Naive B cell (primary cell): ENCODE measurements at regions not wholly inside any gene's neighbourhood (a gene's known extent, or its start where the extent isn't known, plus 50 kb on each side); places are given as distances from the start of the nearest gene placed in this dataset.

Experiments used
- ATAC-seq, 2 donors: fragments of 150-1000 bp; cut with Tn5 transposase; 2 replicates each; pipeline ENCODE4 v1.10.0; 2021; ENCODE audit warnings: low read depth in 2 of 2, mild to moderate bottlenecking in 2 of 2, moderate library complexity in 2 of 2
- DNase-seq: peaks from one replicate; pipeline ENCODE4 v3.0.0; 2022
- H3K27ac Mint-ChIP-seq, 6 donors: one replicate each; pipeline ENCODE4 v1.8.0; 2020 to 2022; ENCODE audit warnings: mild to moderate bottlenecking in 6 of 6, mixed read lengths in 6 of 6, moderate library complexity in 5 of 6, inconsistent platforms in 2 of 6
- H3K27me3 Mint-ChIP-seq, 3 donors: one replicate each; pipeline ENCODE4 v1.8.0; 2021 to 2022; ENCODE audit warnings: mixed read lengths in 3 of 3, mild to moderate bottlenecking in 1 of 3
- H3K36me3 Mint-ChIP-seq, 2 donors: one replicate each; pipeline ENCODE4 v1.8.0; 2020 to 2022; ENCODE audit warnings: mixed read lengths in 2 of 2, inconsistent platforms in 1 of 2, mild to moderate bottlenecking in 1 of 2
- H3K4me1 Mint-ChIP-seq, 3 donors: one replicate each; pipeline ENCODE4 v1.8.0; 2020 to 2022; ENCODE audit warnings: mixed read lengths in 3 of 3, inconsistent platforms in 1 of 3, mild to moderate bottlenecking in 1 of 3, moderate library complexity in 1 of 3
- H3K4me3 Mint-ChIP-seq, 8 donors: one replicate each; pipeline ENCODE4 v1.8.0; 2020 to 2022; ENCODE audit warnings: mild to moderate bottlenecking in 8 of 8, mixed read lengths in 8 of 8, moderate library complexity in 8 of 8, inconsistent platforms in 2 of 8
- H3K9me3 Mint-ChIP-seq, 7 donors: one replicate each; pipeline ENCODE4 v1.8.0; 2020 to 2022; ENCODE audit warnings: mixed read lengths in 7 of 7, mild to moderate bottlenecking in 5 of 7, inconsistent platforms in 2 of 7, moderate library complexity in 1 of 7

DNA sequence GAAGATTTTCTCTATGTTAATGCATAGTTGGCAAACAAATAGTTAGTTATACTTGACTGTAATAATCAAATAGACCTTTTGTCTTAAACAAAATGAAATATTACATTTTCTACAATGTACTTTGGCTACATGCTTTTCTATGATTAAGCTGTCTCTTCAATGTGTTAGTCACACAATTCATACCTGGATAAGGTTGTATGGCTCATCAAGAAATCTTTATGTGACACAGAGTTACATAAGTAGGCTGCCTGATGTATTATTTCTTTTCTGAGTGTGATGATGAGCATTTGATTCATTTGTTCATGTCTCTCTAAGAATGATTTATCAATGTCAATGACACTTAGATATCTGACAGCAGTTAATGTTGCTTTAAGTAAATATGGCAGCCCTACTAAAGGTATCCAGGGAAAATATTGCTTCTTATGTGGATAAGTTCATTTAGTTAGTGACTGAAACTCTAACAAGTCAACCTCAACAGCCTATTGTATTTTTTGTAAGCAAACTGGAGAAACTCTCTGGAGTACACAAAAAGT is 157.4 kb upstream of the SOX2 start:
- H3K27ac Mint-ChIP-seq, result no peak overlapping the region
- DNase-seq, result no peak
- H3K36me3 Mint-ChIP-seq, result no peaks in the 10 kb centered on the region
- no peak for ATAC-seq
- peaks cover 0 to 2% (median 0%) of the 10 kb centered on the region in 7 donors for H3K9me3 Mint-ChIP-seq
- H3K4me1 Mint-ChIP-seq, result no peaks in the 10 kb centered on the region
- H3K4me3 Mint-ChIP-seq, result no peak overlapping the region
- H3K27me3 Mint-ChIP-seq, result no peaks in the 10 kb centered on the region

DNA sequence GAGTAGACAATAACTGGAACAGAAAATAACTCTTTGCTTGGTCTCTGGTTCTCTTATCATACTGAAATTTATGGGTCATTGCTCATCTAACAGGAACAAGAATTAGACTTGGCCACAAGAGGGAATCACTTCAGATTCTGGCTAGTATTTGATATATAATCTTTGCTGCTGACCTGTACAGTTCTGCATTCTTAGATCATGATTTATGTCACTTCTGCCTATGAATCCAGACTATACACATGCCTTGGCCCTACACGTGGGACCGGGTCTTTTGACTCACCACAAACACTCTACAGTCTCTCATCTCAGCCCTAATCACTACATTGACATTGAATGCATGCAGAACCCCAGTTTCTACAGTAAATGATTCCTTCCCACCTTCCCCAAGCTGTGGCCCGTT is 162.5 kb upstream of the SOX2 start:
- no peaks in the 10 kb centered on the region for H3K4me1 Mint-ChIP-seq
- DNase-seq (no peak), ATAC-seq (no peak)
- H3K27ac Mint-ChIP-seq, result no peak overlapping the region
- H3K4me3 Mint-ChIP-seq, result no peak overlapping the region
- H3K36me3 Mint-ChIP-seq, result no peaks in the 10 kb centered on the region
- no peaks in the 10 kb centered on the region for H3K27me3 Mint-ChIP-seq
- H3K9me3 Mint-ChIP-seq, result peaks cover 0 to 12% (median 6%) of the 10 kb centered on the region in 7 donors

DNA sequence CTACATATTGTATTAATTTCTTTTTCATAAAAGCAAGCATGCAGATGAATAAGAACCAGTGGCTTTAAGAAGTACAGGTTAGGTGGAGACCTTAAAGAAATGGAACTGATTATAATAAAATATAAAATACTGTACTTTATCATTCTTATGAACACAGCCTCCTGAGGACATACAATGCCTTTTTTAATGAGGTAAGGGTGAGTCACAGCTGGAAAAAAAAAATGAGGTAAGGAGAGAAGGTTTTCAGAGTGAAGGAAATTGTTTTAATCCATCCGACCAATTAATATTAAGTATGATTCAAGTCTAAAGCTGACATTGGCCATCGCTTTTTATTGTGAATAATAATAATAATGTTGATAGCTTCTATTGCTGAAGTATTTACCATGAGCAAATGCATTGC is 170.3 kb upstream of the SOX2 start:
- ATAC-seq, result no peak
- Mint-ChIP-seq H3K27ac (no peak overlapping the region), H3K9me3 (peaks cover 0 to 6% (median 0%) of the 10 kb centered on the region in 7 donors), H3K27me3 (no peaks in the 10 kb centered on the region), H3K4me1 (no peaks in the 10 kb centered on the region), H3K4me3 (no peak overlapping the region), H3K36me3 (peaks cover 0 to 5% of the 10 kb centered on the region in 2 donors)
- DNase-seq, result no peak

DNA sequence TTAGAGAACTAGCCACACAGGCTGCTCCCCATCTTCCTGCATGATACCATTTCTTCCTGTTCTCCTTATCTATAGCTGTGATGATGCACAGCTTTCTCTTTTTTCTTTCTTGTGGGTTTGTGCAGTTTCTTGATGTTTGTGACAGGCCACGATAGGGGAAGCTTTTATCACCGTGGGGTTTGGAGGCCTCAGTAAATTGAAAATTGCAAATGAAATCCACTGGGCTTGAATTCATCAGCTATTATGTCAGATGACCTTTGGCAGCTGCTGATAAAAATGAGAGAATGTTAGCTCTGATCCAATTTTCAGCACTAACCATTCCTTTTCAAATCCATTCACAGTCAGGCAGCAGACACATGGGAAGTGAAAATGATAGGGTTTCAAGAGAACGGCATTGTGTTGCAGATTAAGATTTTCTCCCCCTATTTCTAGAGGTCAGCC is 176.9 kb upstream of the SOX2 start:
- ATAC-seq, result no peak
- DNase-seq, result no peak
- Mint-ChIP-seq H3K27me3 (no peaks in the 10 kb centered on the region), H3K27ac (no peak overlapping the region), H3K9me3 (peaks cover 0 to 5% (median 0%) of the 10 kb centered on the region in 7 donors), H3K36me3 (peaks cover 0 to 5% of the 10 kb centered on the region in 2 donors), H3K4me1 (no peaks in the 10 kb centered on the region), H3K4me3 (no peak overlapping the region)

GRCh38 chr3:181533811-181534210 is 177.9 kb upstream of the SOX2 start:
- Mint-ChIP-seq H3K9me3 (peaks cover 0 to 5% (median 0%) of the 10 kb centered on the region in 7 donors), H3K4me1 (no peaks in the 10 kb centered on the region), H3K27ac (no peak overlapping the region), H3K4me3 (no peak overlapping the region), H3K36me3 (peaks cover 0 to 5% of the 10 kb centered on the region in 2 donors), H3K27me3 (no peaks in the 10 kb centered on the region)
- DNase-seq, result no peak
- ATAC-seq, result no peak

GRCh38 chr3:181530584-181530983 is 181.1 kb upstream of the SOX2 start:
- Mint-ChIP-seq H3K27me3 (no peaks in the 10 kb centered on the region), H3K4me3 (no peak overlapping the region), H3K27ac (no peak overlapping the region), H3K36me3 (no peaks in the 10 kb centered on the region), H3K9me3 (peaks cover 0 to 23% (median 3%) of the 10 kb centered on the region in 7 donors), H3K4me1 (no peaks in the 10 kb centered on the region)
- ATAC-seq (no peak), DNase-seq (no peak)

DNA sequence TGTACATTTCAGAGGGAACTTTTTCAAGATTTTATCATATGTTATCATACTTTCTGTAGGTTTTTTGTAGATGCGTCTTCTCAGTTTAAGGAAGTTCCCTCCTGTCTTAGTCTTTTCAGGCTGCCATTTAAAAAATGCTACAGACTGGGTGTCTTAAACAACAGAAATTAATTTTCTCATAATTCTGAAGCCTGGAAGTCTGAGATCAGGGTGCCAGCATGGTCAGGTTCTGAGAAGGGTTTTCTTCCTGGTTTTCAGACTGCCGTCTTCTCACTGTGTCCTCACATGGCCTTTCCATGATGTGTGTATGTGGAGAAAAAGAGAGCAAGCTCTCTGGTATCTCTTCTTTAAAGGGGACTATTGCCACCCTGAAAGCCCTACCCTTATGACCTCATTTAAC is 189.9 kb upstream of the SOX2 start:
- H3K27me3 Mint-ChIP-seq, result no peaks in the 10 kb centered on the region
- DNase-seq, result no peak
- H3K36me3 Mint-ChIP-seq, result no peaks in the 10 kb centered on the region
- no peak overlapping the region for H3K4me3 Mint-ChIP-seq
- no peaks in the 10 kb centered on the region for H3K4me1 Mint-ChIP-seq
- H3K9me3 Mint-ChIP-seq, result peaks cover 9 to 54% (median 16%) of the 10 kb centered on the region in 7 donors
- H3K27ac Mint-ChIP-seq, result no peak overlapping the region
- ATAC-seq, result no peak

- peaks cover 2 to 25% (median 9%) of the 10 kb centered on the region in 7 donors for H3K9me3 Mint-ChIP-seq
- H3K4me3 Mint-ChIP-seq, result no peak overlapping the region
- no peak for ATAC-seq
- no peak for DNase-seq
- no peaks in the 10 kb centered on the region for H3K27me3 Mint-ChIP-seq
- no peaks in the 10 kb centered on the region for H3K4me1 Mint-ChIP-seq
- no peak overlapping the region for H3K27ac Mint-ChIP-seq
- H3K36me3 Mint-ChIP-seq, result no peaks in the 10 kb centered on the region
These were observed 193.5 kb upstream of the SOX2 start for GRCh38 chr3:181518222-181518621.

DNA sequence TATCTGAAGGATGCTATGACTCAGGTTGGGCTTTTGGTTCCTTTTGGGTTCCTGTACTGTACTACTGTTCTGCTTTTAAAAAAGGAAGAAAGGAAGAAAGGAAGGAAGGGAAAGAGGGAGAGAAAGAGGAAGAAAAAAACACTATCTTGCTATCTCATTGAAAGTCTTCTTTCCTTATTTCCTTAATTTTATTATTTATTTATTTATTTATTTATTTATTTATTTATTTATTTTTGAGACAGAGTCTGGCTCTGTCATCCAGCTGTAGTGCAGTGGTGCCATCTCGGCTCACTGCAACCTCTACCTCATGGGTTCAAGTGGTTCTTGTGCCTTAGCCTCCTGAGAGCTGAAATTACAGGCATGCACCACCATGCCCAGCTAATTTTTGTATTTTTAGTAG is 198.9 kb upstream of the SOX2 start:
- H3K4me1 Mint-ChIP-seq, result no peaks in the 10 kb centered on the region
- no peak overlapping the region for H3K4me3 Mint-ChIP-seq
- no peaks in the 10 kb centered on the region for H3K36me3 Mint-ChIP-seq
- no peak for ATAC-seq
- H3K27me3 Mint-ChIP-seq, result no peaks in the 10 kb centered on the region
- H3K27ac Mint-ChIP-seq, result no peak overlapping the region
- no peak for DNase-seq
- H3K9me3 Mint-ChIP-seq, result peaks cover 10 to 40% (median 23%) of the 10 kb centered on the region in 7 donors

DNA sequence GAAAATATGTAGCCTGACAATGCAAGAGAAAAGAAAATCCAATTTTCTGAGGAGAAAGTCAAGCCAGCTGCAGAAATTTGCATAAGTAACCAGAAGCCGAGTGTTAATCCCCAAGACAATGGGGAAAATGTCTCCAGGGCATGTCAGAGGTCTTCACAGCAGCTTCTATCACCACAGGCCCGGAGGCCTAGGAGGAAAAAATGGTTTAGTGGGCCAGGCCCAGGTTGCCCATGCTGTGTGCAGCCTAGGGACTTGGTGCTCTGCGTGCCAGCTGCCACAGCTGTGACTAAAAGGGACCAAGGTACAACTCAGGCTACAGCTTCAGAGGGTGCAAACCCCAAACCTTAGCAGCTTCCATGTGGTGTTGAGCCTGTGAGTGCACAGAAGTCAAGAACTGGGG is 201.2 kb upstream of the SOX2 start:
- Mint-ChIP-seq H3K27me3 (no peaks in the 10 kb centered on the region), H3K4me3 (no peak overlapping the region), H3K36me3 (no peaks in the 10 kb centered on the region), H3K27ac (no peak overlapping the region), H3K4me1 (no peaks in the 10 kb centered on the region), H3K9me3 (peaks cover 10 to 40% (median 23%) of the 10 kb centered on the region in 7 donors)
- DNase-seq (no peak), ATAC-seq (no peak)

- Mint-ChIP-seq H3K9me3 (peaks cover 0 to 6% (median 0%) of the 10 kb centered on the region in 7 donors), H3K36me3 (no peaks in the 10 kb centered on the region), H3K27ac (no peak overlapping the region), H3K27me3 (no peaks in the 10 kb centered on the region), H3K4me1 (no peaks in the 10 kb centered on the region), H3K4me3 (no peak overlapping the region)
- DNase-seq, result no peak
- no peak for ATAC-seq
These were observed 214.4 kb upstream of the SOX2 start for GRCh38 chr3:181497358-181497757.

- no peaks in the 10 kb centered on the region for H3K27me3 Mint-ChIP-seq
- no peaks in the 10 kb centered on the region for H3K36me3 Mint-ChIP-seq
- no peaks in the 10 kb centered on the region for H3K4me1 Mint-ChIP-seq
- no peak overlapping the region for H3K27ac Mint-ChIP-seq
- H3K4me3 Mint-ChIP-seq, result no peak overlapping the region
- ATAC-seq (no peak), DNase-seq (no peak)
- peaks cover 0 to 6% (median 0%) of the 10 kb centered on the region in 7 donors for H3K9me3 Mint-ChIP-seq
These were observed 218.3 kb upstream of the SOX2 start for GRCh38 chr3:181493423-181493822.

DNA sequence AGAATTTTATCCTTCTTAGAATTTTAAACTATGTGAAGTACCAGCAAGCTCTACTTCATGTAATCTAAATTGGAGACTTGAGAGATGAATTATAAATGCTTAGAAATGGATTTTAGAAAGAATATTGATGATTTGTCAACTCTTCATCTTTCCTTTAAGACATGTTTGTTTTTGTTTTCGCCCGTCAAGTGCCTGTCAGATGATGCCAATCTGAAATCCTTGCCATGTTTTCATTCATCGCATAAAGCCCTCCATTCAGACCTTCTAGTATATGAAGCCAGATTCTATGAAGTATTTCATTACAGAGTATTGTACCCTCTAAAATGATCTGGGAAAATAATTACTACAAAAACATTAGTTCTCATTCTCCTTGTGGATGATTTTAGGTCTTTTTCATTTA is 223.2 kb upstream of the SOX2 start:
- DNase-seq, result no peak
- peaks cover 0 to 5% (median 0%) of the 10 kb centered on the region in 3 donors for H3K4me1 Mint-ChIP-seq
- no peak overlapping the region for H3K27ac Mint-ChIP-seq
- H3K4me3 Mint-ChIP-seq, result no peak overlapping the region
- peaks cover 0 to 6% (median 0%) of the 10 kb centered on the region in 7 donors for H3K9me3 Mint-ChIP-seq
- H3K36me3 Mint-ChIP-seq, result no peaks in the 10 kb centered on the region
- no peaks in the 10 kb centered on the region for H3K27me3 Mint-ChIP-seq
- no peak for ATAC-seq

GRCh38 chr3:181487236-181487978 is 224.3 kb upstream of the SOX2 start:
- Mint-ChIP-seq H3K27me3 (no peaks in the 10 kb centered on the region), H3K27ac (no peak overlapping the region), H3K36me3 (no peaks in the 10 kb centered on the region), H3K4me1 (peaks cover 0 to 5% (median 0%) of the 10 kb centered on the region in 3 donors), H3K9me3 (peaks cover 0 to 6% (median 0%) of the 10 kb centered on the region in 7 donors), H3K4me3 (no peak overlapping the region)
- DNase-seq, result no peak
- ATAC-seq, result no peak
